Tibial artery (tissue), 4 donors: ENCODE measurements at regions not wholly inside any gene's neighbourhood (a gene's known extent, or its start where the extent isn't known, plus 50 kb on each side); places are given as distances from the start of the nearest gene placed in this dataset.

Experiments
- DNase-seq, 2 donors: peaks; one replicate each; pipeline ENCODE4 v3.0.0-alpha.2; 2019
- H3K27ac ChIP-seq, 2 donors: fragments of 200-600 bp; sonication (generic) in 1 of 2; 1 replicate in 1 of 2; 2 replicates in 1 of 2; pipeline ENCODE4 v1.5.1; 2018 to 2019; ENCODE audit warnings: mild to moderate bottlenecking in 1 of 2
- H3K27me3 ChIP-seq, 2 donors: fragments of 200-600 bp; sonication (generic) in 1 of 2; one replicate each; pipeline versions ENCODE4 v1.5.1 to v1.6.0; 2016 to 2019
- H3K36me3 ChIP-seq, 3 donors: fragments of 200-600 bp; sonication (generic) in 2 of 3; one replicate each; pipeline ENCODE4 v1.5.1; 2016 to 2019; ENCODE audit warnings: mild to moderate bottlenecking in 2 of 3
- H3K4me1 ChIP-seq, 4 donors: fragments of 200-600 bp; sonication (generic) in 2 of 4; 1 replicate in 3 of 4; 2 replicates in 1 of 4; pipeline ENCODE4 v1.5.1; 2016 to 2019
- H3K4me3 ChIP-seq, 2 donors: fragments of 200-600 bp; sonication (generic) in 1 of 2; 1 replicate in 1 of 2; 2 replicates in 1 of 2; pipeline ENCODE4 v1.5.1; 2018 to 2019; ENCODE audit warnings: mild to moderate bottlenecking in 2 of 2
- H3K9me3 ChIP-seq, 3 donors: fragments of 200-600 bp; sonication (generic) in 1 of 3; one replicate each; pipeline ENCODE4 v1.5.1; 2016 to 2019
- intact Hi-C: fragments of 100-400 bp; cut with DNase I; formaldehyde crosslinking; loops from one replicate; pipeline ENCODE4 v1.15.0; 2023; ENCODE audit warnings: low total_unique reads
- TF ChIP-seq, protein P1 (sequence below), 2 experiments: fragments of 200-600 bp in 1 of 2; fragments of 450-650 bp in 1 of 2; IDR thresholded peaks; one replicate each; pipeline ENCODE4 v1.5.1; 2017 to 2019; ENCODE audit warnings: antibody characterized with exemption in 2 of 2, mild to moderate bottlenecking in 1 of 2, moderate library complexity in 1 of 2

DNA sequence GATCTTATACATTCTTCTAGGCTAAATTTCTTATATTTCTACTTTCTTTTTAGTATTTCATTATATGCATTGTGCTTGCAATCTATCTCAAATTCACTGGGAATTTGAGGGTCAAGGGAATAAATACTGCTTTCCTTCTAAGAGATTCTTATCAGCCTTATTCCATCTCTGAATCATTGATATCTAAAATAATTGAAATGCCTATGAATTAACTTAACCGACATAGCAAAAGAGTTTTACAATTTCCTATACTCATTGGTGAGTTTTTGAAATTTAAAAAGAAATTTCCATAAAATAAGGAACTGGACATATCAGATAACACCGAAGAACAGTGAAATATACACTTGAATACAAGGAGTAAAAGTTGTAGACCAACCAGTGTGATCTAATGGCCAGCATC, 373.7 kb downstream of the NAF1 start:
- H3K4me3 ChIP-seq = no peak overlapping the region
- H3K4me1 ChIP-seq = no peaks in the 10 kb centered on the region
- no peaks in the 10 kb centered on the region for H3K9me3 ChIP-seq
- no peak for DNase-seq
- no peaks in the 10 kb centered on the region for H3K27me3 ChIP-seq
- no peak overlapping the region for H3K27ac ChIP-seq
- intact Hi-C loops = no loop called here
- TF ChIP-seq, protein P1, sequence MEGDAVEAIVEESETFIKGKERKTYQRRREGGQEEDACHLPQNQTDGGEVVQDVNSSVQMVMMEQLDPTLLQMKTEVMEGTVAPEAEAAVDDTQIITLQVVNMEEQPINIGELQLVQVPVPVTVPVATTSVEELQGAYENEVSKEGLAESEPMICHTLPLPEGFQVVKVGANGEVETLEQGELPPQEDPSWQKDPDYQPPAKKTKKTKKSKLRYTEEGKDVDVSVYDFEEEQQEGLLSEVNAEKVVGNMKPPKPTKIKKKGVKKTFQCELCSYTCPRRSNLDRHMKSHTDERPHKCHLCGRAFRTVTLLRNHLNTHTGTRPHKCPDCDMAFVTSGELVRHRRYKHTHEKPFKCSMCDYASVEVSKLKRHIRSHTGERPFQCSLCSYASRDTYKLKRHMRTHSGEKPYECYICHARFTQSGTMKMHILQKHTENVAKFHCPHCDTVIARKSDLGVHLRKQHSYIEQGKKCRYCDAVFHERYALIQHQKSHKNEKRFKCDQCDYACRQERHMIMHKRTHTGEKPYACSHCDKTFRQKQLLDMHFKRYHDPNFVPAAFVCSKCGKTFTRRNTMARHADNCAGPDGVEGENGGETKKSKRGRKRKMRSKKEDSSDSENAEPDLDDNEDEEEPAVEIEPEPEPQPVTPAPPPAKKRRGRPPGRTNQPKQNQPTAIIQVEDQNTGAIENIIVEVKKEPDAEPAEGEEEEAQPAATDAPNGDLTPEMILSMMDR (IDR thresholded peaks at IDR 0.05) = no peak
- H3K36me3 ChIP-seq = no peaks in the 10 kb centered on the region

DNA sequence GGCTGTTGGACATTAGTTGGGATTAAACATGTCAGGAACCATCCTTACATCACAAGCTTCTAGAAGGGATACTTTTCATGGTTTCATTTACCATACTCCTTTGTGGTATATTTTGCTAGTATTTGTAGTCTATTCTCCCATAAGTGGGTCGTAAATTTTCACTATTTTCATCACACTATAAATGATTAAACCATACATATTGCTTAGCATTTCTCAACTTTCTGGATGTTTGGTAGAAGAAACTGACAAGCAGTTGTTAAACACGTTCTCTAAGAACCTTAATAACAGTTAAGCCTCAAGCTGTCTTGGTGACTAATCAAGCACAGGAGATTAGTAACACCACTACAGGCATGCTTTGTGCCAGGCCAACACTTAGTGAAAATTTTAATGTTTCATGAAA, 375.5 kb downstream of the NAF1 start:
- Histone ChIP-seq H3K27ac (no peak overlapping the region), H3K27me3 (no peaks in the 10 kb centered on the region), H3K4me3 (no peak overlapping the region), H3K36me3 (no peaks in the 10 kb centered on the region), H3K4me1 (no peaks in the 10 kb centered on the region), H3K9me3 (no peaks in the 10 kb centered on the region)
- TF ChIP-seq, protein P1 (IDR thresholded peaks at IDR 0.05) = no peak
- intact Hi-C loops = no loop called here
- DNase-seq = no peak

DNA sequence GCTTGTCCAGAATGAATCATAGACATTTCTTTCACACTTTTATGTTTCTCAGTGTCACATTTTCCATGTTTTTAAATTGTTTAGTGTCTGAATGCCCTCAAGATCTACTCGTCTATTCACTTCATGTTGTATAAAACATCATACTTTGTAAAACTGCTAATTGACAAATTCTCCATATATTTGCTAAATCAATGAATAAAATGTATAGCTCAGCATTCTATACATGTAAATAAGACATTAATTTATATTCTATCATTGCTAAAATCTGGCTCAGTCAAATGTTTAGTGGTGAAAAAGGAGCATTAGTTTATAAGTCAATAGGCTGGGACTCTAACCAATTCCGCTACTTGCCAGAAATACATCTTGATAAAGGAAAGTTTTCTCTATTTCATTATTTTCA, 379.6 kb downstream of the NAF1 start:
- H3K27me3 ChIP-seq = no peaks in the 10 kb centered on the region
- no peak overlapping the region for H3K27ac ChIP-seq
- H3K9me3 ChIP-seq = no peaks in the 10 kb centered on the region
- DNase-seq = no peak
- no peak overlapping the region for H3K4me3 ChIP-seq
- intact Hi-C loops = no loop called here
- no peaks in the 10 kb centered on the region for H3K4me1 ChIP-seq
- H3K36me3 ChIP-seq = no peaks in the 10 kb centered on the region
- TF ChIP-seq, protein P1 (IDR thresholded peaks at IDR 0.05) = no peak

DNA sequence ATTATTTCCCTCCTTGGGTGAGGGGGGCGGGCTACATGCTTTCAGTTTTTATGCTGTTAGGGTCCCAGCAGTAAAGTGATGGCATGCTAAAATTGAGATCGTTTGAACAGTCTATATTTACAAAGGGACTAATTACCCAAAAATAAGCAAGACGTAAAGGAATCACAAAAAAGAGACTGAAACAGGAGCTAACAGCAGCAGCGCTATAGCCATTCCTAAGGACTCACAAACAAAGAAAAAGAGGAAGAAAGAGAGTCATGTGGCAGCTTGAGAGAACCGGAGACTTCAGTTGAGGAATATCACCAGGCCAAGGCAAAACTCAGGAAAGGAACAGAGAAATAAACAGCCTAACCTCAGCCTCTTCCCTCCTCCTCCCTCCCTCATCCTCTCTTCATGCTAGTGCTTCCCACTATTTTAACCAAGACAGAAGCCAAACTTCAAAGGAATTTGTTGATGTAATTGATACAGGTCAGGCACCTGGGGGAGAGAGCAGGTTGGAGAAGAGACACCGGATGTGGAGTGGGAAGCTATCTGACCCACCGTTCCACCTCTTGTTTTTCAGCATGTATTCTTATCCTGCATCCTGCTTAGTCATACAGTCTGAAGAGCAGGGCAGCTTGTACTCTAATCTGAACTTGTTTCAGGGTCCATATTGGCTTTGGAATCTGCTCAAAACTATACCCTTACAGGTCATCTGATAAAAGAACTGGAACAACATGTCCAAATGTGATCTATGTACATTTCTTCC, 383.7 kb downstream of the NAF1 start:
- Histone ChIP-seq H3K36me3 (no peaks in the 10 kb centered on the region), H3K27ac (no peak overlapping the region)

DNA sequence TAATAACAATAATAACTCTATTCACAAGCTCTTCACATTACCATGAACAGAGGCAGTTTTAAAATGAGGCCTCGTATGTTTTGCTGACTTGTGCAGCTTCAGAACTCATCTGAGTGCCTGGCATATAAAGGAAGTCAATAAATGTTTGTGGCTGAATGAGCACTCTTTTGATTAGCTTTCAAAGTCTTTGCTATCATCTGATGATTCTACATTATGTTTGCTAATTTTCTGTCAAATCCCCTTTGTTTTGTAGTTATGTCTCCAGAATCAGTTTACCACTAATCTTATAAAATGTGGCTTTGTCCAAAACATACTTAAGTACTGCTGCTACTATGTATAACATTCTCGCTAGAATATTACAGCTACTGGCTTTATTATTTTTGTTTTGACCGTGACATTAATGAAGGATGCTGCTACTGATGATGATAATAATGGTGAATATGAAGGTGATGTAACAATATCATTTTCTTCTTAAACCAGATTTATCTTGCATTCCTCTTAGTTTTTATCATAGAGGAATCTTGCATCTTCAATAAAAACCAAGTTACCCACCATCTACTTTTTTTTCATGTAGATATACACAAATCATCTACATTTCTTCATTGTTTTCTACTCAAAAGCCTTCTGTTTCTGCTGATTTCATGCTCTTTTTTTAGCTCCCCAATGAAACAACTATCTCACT, 384.5 kb downstream of the NAF1 start:
- intact Hi-C loops = no loop called here
- Histone ChIP-seq H3K27ac (no peak overlapping the region), H3K9me3 (no peaks in the 10 kb centered on the region), H3K4me3 (no peak overlapping the region), H3K4me1 (no peaks in the 10 kb centered on the region), H3K27me3 (no peaks in the 10 kb centered on the region), H3K36me3 (no peaks in the 10 kb centered on the region)
- TF ChIP-seq, protein P1 (IDR thresholded peaks at IDR 0.05) = no peak
- no peak for DNase-seq

More for the DNA sequence above, 383.7 kb downstream of the NAF1 start:
- Histone ChIP-seq H3K4me1 (no peaks in the 10 kb centered on the region), H3K27me3 (no peaks in the 10 kb centered on the region), H3K9me3 (no peaks in the 10 kb centered on the region), H3K4me3 (no peak overlapping the region)
- intact Hi-C loops = no loop called here
- no peak for DNase-seq
- TF ChIP-seq, protein P1 (IDR thresholded peaks at IDR 0.05) = no peak
